Body of pancreas (tissue), 4 donors: ENCODE measurements at regions not wholly inside any gene's neighbourhood (a gene's known extent, or its start where the extent isn't known, plus 50 kb on each side); places are given as distances from the start of the nearest gene placed in this dataset.

Source experiments
- ATAC-seq: fragments of 150-250 bp; one replicate; pipeline ENCODE4 v1.9.1; 2016
- DNase-seq, 4 donors: peaks; one replicate each; pipeline ENCODE4 v3.0.0-alpha.2; 2019
- H3K27ac ChIP-seq, 4 donors: fragments of 200-600 bp; sonication (generic); 1 replicate in 3 of 4; 2 replicates in 1 of 4; pipeline versions ENCODE4 v1.5.1 to v1.6.1; 2016 to 2019; ENCODE audit warnings: mild to moderate bottlenecking in 1 of 4, mixed read lengths in 1 of 4, moderate library complexity in 1 of 4
- H3K27me3 ChIP-seq, 2 donors: fragments of 200-600 bp; sonication (generic); one replicate each; pipeline ENCODE4 v1.6.0; 2016; ENCODE audit warnings: mild to moderate bottlenecking in 1 of 2
- H3K36me3 ChIP-seq, 2 donors: fragments of 200-600 bp; sonication (generic); replicated peaks in 1 of 2; 2 replicates each; pipeline ENCODE4 v1.5.1; 2016; ENCODE audit warnings: low read depth in 2 of 2; ENCODE audit not compliant: insufficient read depth in 1 of 2
- H3K4me1 ChIP-seq: fragments of 200-600 bp; sonication (generic); one replicate; pipeline ENCODE4 v1.6.0; 2016
- H3K4me3 ChIP-seq, 2 donors: fragments of 200-600 bp; sonication (generic); 1 replicate in 1 of 2; 2 replicates in 1 of 2; pipeline ENCODE4 v1.5.1; 2016 to 2019
- H3K9me3 ChIP-seq, 3 donors: fragments of 200-600 bp; sonication (generic); 1 replicate in 2 of 3; 2 replicates in 1 of 3; pipeline ENCODE4 v1.5.1; 2016
- POLR2A ChIP-seq, 3 donors: fragments of 450-650 bp; IDR thresholded peaks; one replicate each; pipeline ENCODE4 v1.6.1; 2016; ENCODE audit warnings: antibody characterized with exemption in 3 of 3, mild to moderate bottlenecking in 2 of 3
- WGBS, 2 donors: methylation state at CpG; one replicate each; pipeline ENCODE4 v1.1.5; 2017; 5-methylcytosine and 5-hydroxymethylcytosine counted together
- intact Hi-C: fragments of 100-400 bp; cut with DNase I; formaldehyde crosslinking; loops from one replicate; pipeline ENCODE4 v1.15.1; 2023
- TF ChIP-seq, protein P1 (sequence below), 7 experiments: fragments of 450-650 bp in 4 of 7; fragments of 200-600 bp in 3 of 7; sonication (generic) in 3 of 7; IDR thresholded peaks; one replicate each; pipeline ENCODE4 v1.5.1; 2016 to 2019; ENCODE audit warnings: antibody characterized with exemption in 7 of 7

- Histone ChIP-seq H3K36me3 (no peaks in the 10 kb centered on the region), H3K4me3 (no peak overlapping the region), H3K9me3 (no peaks in the 10 kb centered on the region), H3K27me3 (no peaks in the 10 kb centered on the region), H3K27ac (no peak overlapping the region), H3K4me1 (no peaks in the 10 kb centered on the region)
- ATAC-seq (no peak), DNase-seq (no peak)
- intact Hi-C loops = no loop called here
- TF ChIP-seq, protein P1, sequence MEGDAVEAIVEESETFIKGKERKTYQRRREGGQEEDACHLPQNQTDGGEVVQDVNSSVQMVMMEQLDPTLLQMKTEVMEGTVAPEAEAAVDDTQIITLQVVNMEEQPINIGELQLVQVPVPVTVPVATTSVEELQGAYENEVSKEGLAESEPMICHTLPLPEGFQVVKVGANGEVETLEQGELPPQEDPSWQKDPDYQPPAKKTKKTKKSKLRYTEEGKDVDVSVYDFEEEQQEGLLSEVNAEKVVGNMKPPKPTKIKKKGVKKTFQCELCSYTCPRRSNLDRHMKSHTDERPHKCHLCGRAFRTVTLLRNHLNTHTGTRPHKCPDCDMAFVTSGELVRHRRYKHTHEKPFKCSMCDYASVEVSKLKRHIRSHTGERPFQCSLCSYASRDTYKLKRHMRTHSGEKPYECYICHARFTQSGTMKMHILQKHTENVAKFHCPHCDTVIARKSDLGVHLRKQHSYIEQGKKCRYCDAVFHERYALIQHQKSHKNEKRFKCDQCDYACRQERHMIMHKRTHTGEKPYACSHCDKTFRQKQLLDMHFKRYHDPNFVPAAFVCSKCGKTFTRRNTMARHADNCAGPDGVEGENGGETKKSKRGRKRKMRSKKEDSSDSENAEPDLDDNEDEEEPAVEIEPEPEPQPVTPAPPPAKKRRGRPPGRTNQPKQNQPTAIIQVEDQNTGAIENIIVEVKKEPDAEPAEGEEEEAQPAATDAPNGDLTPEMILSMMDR (IDR thresholded peaks at IDR 0.05) = no peak
- WGBS, 2 donors = 68 to 72% methylated on average over 10 of the region's 10 CpGs
These were observed 314.0 kb upstream of the SALL3 start for GRCh38 chr18:78665644-78666043.

DNA sequence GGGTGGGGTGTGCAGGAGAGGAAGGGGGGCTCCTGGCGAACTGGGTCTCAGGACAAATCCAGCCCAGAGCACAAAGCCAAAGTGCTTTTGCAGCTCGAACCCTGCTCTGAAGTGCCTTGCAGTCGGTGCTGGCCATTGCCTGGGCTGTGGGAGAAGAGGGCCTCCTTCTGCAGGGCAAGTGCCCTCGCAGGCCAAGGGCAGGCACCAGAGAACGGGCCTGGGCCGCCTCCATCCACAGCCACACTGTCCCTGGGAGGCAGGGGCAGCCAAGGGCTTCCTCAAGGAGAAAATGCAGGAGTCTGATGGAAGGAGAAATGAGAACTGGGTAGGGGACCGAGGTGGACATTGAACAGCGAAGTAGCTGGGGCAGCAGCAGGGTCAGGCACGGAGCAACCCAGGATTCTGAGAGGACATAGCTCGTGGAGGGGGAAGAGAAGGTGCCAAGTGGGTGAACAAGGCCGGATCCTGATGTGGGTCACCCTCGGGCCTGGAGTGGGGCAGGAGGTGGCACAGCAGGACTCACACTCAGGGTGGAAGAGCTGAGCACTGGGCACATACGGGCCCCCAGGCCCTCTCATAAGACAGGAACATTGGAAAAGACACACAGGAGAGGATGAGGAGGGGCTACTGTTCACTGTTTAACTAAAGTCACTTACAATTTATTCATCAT, 312.8 kb upstream of the SALL3 start:
- DNase-seq (no peak), ATAC-seq (no peak)
- intact Hi-C loops = no loop called here
- no peaks in the 10 kb centered on the region for H3K27me3 ChIP-seq
- H3K9me3 ChIP-seq = no peaks in the 10 kb centered on the region
- H3K4me1 ChIP-seq = no peaks in the 10 kb centered on the region
- H3K36me3 ChIP-seq = no peaks in the 10 kb centered on the region
- TF ChIP-seq POLR2A (IDR thresholded peaks at IDR 0.05) = no peak
- TF ChIP-seq, protein P1 (IDR thresholded peaks at IDR 0.05) = no peak
- 70 to 72% methylated on average over 13 of the region's 13 CpGs for WGBS, 2 donors
- H3K4me3 ChIP-seq = no peak overlapping the region
- H3K27ac ChIP-seq = no peak overlapping the region

GRCh38 chr18:78670778-78671391, 308.7 kb upstream of the SALL3 start:
- intact Hi-C loops = no loop called here
- TF ChIP-seq, protein P1 (IDR thresholded peaks at IDR 0.05) = no peak
- no peak for TF ChIP-seq POLR2A (IDR thresholded peaks at IDR 0.05)
- H3K27me3 ChIP-seq = no peaks in the 10 kb centered on the region
- H3K4me3 ChIP-seq = no peak overlapping the region
- no peaks in the 10 kb centered on the region for H3K9me3 ChIP-seq
- no peak for DNase-seq
- H3K27ac ChIP-seq = no peak overlapping the region
- 45 to 64% methylated on average over 13 to 14 of the region's 14 CpGs for WGBS, 2 donors
- no peaks in the 10 kb centered on the region for H3K4me1 ChIP-seq
- H3K36me3 ChIP-seq = no peaks in the 10 kb centered on the region
- no peak for ATAC-seq

- Histone ChIP-seq H3K4me3 (no peak overlapping the region), H3K4me1 (no peaks in the 10 kb centered on the region), H3K27me3 (no peaks in the 10 kb centered on the region), H3K27ac (no peak overlapping the region), H3K36me3 (no peaks in the 10 kb centered on the region), H3K9me3 (no peaks in the 10 kb centered on the region)
- TF ChIP-seq, protein P1 (IDR thresholded peaks at IDR 0.05) = no peak
- TF ChIP-seq POLR2A (IDR thresholded peaks at IDR 0.05) = no peak
- ATAC-seq = no peak
- intact Hi-C loops = no loop called here
- 61 to 68% methylated on average over 15 of the region's 15 CpGs for WGBS, 2 donors
- no peak for DNase-seq
These were observed 308.1 kb upstream of the SALL3 start for GRCh38 chr18:78671551-78671950.
